NCI-H2196 treated with DMSO at 0.1 percent for 48 hours (cell line): ENCODE measurements at regions not wholly inside any gene's neighbourhood (a gene's known extent, or its start where the extent isn't known, plus 50 kb on each side); places are given as distances from the start of the nearest gene placed in this dataset.
"Not testable (repeated sequence)": the region's sequence is repeated elsewhere in the genome, so short reads cannot be mapped to it uniquely, and the experiment has no call there.

Source experiments
- DNase-seq: peaks from one replicate; lab custom pipeline; 2025; ENCODE audit not compliant: unreplicated experiment; lab: John Stamatoyannopoulos, UW

GRCh38 chr10:9066152-9066551, 1011.7 kb downstream of the GATA3 start:
- no peak for DNase-seq

DNA sequence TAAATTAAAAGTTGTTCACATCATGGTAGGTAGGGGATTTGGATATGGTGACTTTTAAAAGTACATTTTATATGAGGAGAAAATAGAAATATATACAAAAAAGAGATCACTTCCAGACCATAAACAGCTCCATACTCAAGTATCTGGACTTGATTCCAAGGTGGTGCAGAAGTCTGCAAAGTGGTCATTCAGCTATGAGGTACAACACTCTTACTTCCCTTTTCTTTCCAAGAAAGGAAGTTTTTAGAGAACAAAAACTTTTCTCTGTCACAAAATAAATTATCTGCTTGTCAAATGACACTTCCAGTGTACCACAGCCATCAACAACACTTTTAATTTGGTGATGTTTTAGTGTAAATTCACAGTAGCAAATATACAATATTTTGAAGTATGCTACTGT, 1013.5 kb downstream of the GATA3 start:
- no peak for DNase-seq

DNA sequence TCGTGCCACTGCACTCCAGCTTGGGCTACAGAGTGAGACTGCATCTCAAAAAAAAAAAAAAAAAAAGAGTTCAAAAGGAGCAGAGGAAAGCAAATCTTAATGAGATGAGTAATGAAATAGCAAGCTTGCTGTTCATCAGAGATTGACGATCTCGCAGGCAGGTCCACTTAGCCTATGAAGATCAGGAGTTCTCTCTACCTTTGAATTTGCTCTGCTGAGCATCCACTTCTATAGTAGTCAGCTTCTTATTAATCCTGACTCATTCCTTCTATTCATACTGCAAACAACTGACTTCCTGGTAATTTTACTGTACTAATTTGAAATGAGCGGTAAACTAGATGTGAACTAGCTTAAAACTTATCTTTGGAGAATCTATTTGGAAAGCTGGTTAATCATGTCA, 1014.6 kb downstream of the GATA3 start:
- DNase-seq: no peak

GRCh38 chr10:9075420-9075819, 1020.9 kb downstream of the GATA3 start:
- DNase-seq: no peak

GRCh38 chr10:9076066-9076465, 1021.6 kb downstream of the GATA3 start:
- DNase-seq: no peak

DNA sequence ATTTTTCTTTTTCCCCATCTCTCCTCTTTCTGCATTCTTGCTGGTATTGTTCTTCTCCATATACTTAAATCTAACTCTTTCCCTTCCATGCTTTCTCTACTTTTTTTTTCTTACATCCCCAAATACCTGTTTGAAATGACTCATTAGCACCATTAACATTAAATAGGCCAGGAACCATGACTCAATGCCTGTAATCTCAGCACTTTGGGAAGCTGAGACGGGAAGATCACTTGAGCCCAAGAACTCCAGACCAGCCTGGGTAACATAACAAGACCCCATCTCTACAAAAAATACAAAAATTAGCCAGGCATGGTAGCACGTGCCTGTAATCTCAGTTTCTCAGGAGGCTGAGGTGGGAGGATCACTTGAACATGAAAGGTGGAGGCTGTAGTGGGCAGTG, 1026.8 kb downstream of the GATA3 start:
- DNase-seq: no peak

DNA sequence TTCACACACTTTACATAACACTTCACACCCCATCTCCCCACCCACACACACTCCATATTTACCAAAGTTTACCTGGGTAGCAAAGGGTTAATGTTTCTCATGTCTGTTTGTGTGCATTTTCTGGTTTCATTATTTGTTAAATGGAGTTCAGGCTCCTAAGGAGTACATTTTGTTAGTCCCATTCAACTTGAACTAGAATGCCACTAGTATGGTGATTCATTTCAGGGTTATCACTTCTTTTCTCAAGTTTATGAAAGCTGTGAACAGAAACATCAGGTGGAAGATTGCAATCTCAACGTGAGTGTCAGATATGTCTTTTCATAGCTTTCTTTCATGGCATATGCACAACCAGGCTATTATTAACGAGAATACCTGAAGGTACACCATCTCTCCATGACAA, 1027.5 kb downstream of the GATA3 start:
- DNase-seq: no peak

GRCh38 chr10:9091530-9092093, 1037.1 kb downstream of the GATA3 start:
- no peak for DNase-seq

- no peak for DNase-seq
These were observed 1041.8 kb downstream of the GATA3 start for GRCh38 chr10:9096288-9096687.

DNA sequence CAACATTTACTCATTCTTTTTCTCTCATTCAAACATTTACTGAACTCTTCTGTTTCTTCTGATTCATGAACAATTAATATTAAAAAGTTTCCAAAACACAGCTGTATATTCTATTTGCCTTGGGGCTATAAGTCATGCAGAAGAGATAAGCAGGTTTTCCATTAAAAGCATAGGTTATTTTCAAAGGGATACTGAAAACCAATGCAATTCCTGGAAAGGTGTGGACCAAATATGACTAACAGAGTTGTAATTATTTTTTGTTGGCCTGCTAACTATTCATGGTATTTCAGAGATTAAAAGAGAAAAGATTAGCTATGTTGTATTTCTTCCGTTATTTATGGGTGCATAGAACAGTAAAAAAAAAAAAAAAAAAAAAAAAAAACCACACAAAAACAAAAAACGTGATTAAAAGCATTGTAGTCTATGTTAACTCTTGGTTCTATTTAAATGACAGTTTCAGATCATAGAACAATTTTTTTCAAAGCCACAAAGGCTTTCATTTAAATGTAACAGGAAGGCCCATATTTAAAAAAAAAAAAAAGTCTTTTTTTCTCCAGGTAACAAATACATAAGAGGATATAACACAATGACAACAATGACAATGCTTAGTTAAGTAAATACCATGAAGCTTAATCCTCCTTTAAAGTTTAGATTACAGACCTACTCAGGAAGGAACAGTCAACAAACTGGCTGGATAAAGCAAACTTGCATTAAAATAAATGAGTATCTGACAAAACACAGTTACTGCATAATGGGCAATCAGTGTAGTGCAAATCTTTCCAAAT, 1042.9 kb downstream of the GATA3 start:
- DNase-seq: no peak

DNA sequence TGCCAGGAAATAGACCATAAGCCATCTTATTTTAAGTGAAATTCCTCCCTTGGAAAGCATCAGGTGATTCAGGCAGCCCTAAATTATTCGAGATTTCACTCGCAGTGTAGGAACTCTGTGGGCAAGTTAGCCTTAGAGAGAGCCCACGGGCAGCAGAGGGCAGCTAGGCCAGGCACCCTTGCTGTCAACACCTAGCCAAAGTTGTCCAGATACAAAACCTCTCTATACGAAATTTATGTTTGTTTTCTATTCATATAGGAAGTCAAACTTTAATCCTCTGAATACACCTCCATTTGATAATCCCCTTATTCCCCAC, 1043.5 kb downstream of the GATA3 start:
- no peak for DNase-seq

- DNase-seq: no peak
These were observed 1047.5 kb downstream of the GATA3 start for GRCh38 chr10:9102026-9102425.

DNA sequence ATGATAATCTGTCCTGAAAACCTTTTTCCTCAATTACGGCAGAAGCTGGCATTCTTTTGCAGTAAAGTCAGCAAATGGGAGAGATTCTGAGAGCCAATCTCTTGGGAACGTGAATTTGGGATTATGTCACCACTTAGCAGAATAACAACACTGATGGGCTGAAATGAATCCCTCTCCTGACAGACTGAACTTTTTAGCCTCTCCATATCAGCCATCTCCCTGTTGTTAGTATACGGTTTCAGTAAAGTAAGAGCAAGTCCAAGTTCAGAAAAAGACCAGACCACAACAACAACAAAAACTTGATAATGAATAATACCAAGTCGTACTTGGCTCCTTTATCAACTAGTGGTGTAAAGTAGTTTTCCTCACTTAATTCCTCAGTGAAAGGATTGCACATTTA, 1048.8 kb downstream of the GATA3 start:
- DNase-seq: no peak

DNA sequence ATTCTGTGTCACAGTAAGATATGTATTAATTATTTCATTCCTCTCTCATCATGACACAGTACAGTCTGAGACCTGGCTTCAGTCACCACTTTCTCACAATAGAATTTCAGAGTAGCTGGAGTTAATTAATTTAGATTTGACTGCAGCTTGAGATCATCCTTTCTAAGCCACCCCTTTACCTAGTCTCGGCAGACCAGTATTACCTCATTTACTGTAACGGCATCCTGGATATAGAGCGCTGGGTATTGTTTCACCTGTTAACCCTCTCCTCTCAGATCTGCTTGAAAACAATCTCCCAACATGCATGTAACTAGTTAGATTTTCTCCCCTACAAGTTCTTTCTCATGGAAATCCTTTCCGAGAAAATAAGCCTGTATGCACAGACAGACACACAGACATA, 1057.5 kb downstream of the GATA3 start:
- DNase-seq: no peak

DNA sequence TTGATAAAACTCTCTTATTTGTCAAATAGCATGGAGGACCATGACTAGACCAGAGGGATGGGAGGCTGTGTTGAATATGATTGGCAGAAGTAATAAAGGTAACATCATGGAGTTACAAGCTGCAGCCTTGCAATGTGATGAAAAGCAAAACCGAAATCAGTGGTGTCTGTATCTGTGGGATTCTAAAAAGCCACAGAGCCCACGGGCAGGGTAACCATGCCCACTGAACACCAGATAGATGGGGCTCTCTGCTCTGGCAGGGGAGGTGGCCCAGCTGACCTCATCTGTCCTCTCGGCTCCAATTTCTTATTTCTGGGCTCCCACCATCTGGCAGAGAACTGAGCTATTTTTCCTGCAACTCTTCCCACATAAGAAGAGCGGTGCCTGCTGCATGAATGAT, 1072.2 kb downstream of the GATA3 start:
- DNase-seq: no peak

GRCh38 chr10:9137368-9137767, 1082.9 kb downstream of the GATA3 start:
- DNase-seq: no peak

GRCh38 chr10:9138829-9139228, 1084.3 kb downstream of the GATA3 start:
- DNase-seq: not testable (repeated sequence)

- no peak for DNase-seq
These were observed 1085.9 kb downstream of the GATA3 start for GRCh38 chr10:9140373-9140772.

DNA sequence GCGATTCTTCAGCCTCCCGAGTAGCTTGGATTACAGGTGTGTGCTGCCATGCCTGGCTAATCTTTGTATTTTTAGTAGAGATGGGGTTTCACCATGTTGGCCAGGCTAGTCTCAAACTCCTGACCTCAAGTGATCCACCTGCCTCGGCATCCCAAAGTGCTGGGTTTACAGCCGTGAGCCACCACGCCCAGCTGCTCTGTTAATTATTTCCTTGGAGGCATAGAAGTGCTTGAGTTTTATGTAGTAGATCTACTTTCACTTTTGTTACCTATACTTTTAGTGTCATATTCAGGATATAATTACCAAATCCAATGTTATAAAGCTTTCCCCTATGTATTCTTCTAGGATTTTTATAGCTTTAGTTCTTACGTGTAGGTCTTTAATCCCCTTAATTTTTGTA, 1093.0 kb downstream of the GATA3 start:
- DNase-seq: no peak

- DNase-seq: no peak
These were observed 1094.6 kb downstream of the GATA3 start for GRCh38 chr10:9149134-9149533.

GRCh38 chr10:9153057-9153456, 1098.6 kb downstream of the GATA3 start:
- DNase-seq: not testable (repeated sequence)

DNA sequence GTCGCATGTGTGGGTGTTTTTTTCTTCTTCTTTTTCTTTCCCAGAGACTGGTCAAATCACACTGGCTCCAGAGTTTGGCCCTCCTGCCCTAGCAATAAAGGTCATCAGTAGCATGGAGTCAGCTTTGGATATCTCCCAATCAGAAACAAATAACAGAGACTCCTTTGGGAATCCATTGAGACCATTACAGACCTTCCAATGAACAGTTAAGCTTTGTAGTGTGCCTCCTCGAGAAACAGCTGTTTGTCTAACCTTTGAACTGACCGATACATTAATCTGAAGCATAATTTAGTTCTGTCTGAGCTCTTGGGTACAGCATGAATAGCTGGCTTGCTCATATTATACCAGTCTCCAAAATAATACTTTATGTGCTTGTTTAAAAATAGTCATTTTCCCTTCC, 1103.2 kb downstream of the GATA3 start:
- DNase-seq: no peak

- DNase-seq: no peak
These were observed 1104.2 kb downstream of the GATA3 start for GRCh38 chr10:9158675-9159074.
